ENCODE measurements at regions not wholly inside any gene's neighbourhood (a gene's known extent, or its start where the extent isn't known, plus 50 kb on each side); places are given as distances from the start of the nearest gene placed in this dataset.

GRCh38 chr17:33523577-33523981, 230.5 kb upstream of the ASIC2 start:
- Mint-ChIP-seq H3K4me3 (ENCODE audit: unreplicated experiment) (no peak overlapping the region), H3K27me3 (ENCODE audit: unreplicated experiment) (no peaks in the 10 kb centered on the region), H3K9me3 (ENCODE audit: unreplicated experiment) (peaks cover 7% of the 10 kb centered on the region), H3K4me1 (ENCODE audit: unreplicated experiment) (no peaks in the 10 kb centered on the region), H3K27ac (ENCODE audit: unreplicated experiment) (no peak overlapping the region), H3K36me3 (ENCODE audit: unreplicated experiment) (no peaks in the 10 kb centered on the region)
- no peak for TF ChIP-seq CTCF (IDR thresholded peaks at IDR 0.05)
- no peak for DNase-seq (ENCODE audit: extremely low spot score, unreplicated experiment)

GRCh38 chr17:33525186-33525585, 232.1 kb upstream of the ASIC2 start:
- H3K36me3 Mint-ChIP-seq (ENCODE audit: unreplicated experiment) = no peaks in the 10 kb centered on the region
- no peak for DNase-seq (ENCODE audit: extremely low spot score, unreplicated experiment)
- peaks cover 7% of the 10 kb centered on the region for H3K9me3 Mint-ChIP-seq (ENCODE audit: unreplicated experiment)
- no peak overlapping the region for H3K4me3 Mint-ChIP-seq (ENCODE audit: unreplicated experiment)
- no peak overlapping the region for H3K27ac Mint-ChIP-seq (ENCODE audit: unreplicated experiment)
- TF ChIP-seq CTCF (IDR thresholded peaks at IDR 0.05) = no peak
- H3K27me3 Mint-ChIP-seq (ENCODE audit: unreplicated experiment) = no peaks in the 10 kb centered on the region
- no peaks in the 10 kb centered on the region for H3K4me1 Mint-ChIP-seq (ENCODE audit: unreplicated experiment)

- no peak for DNase-seq (ENCODE audit: extremely low spot score, unreplicated experiment)
- no peak for TF ChIP-seq CTCF (IDR thresholded peaks at IDR 0.05)
- no peaks in the 10 kb centered on the region for H3K4me1 Mint-ChIP-seq (ENCODE audit: unreplicated experiment)
- no peak overlapping the region for H3K4me3 Mint-ChIP-seq (ENCODE audit: unreplicated experiment)
- peaks cover 7% of the 10 kb centered on the region for H3K9me3 Mint-ChIP-seq (ENCODE audit: unreplicated experiment)
- H3K27ac Mint-ChIP-seq (ENCODE audit: unreplicated experiment) = no peak overlapping the region
- H3K27me3 Mint-ChIP-seq (ENCODE audit: unreplicated experiment) = no peaks in the 10 kb centered on the region
- H3K36me3 Mint-ChIP-seq (ENCODE audit: unreplicated experiment) = no peaks in the 10 kb centered on the region
These were observed 233.6 kb upstream of the ASIC2 start for GRCh38 chr17:33526717-33527116.

GRCh38 chr17:33527290-33527689, 234.2 kb upstream of the ASIC2 start:
- no peak for DNase-seq (ENCODE audit: extremely low spot score, unreplicated experiment)
- no peaks in the 10 kb centered on the region for H3K4me1 Mint-ChIP-seq (ENCODE audit: unreplicated experiment)
- no peaks in the 10 kb centered on the region for H3K36me3 Mint-ChIP-seq (ENCODE audit: unreplicated experiment)
- H3K4me3 Mint-ChIP-seq (ENCODE audit: unreplicated experiment) = no peak overlapping the region
- peaks cover 8% of the 10 kb centered on the region for H3K9me3 Mint-ChIP-seq (ENCODE audit: unreplicated experiment)
- no peaks in the 10 kb centered on the region for H3K27me3 Mint-ChIP-seq (ENCODE audit: unreplicated experiment)
- TF ChIP-seq CTCF (IDR thresholded peaks at IDR 0.05) = no peak
- H3K27ac Mint-ChIP-seq (ENCODE audit: unreplicated experiment) = no peak overlapping the region

- Mint-ChIP-seq H3K4me3 (ENCODE audit: unreplicated experiment) (no peak overlapping the region), H3K27me3 (ENCODE audit: unreplicated experiment) (no peaks in the 10 kb centered on the region), H3K9me3 (ENCODE audit: unreplicated experiment) (peaks cover 12% of the 10 kb centered on the region), H3K27ac (ENCODE audit: unreplicated experiment) (no peak overlapping the region), H3K4me1 (ENCODE audit: unreplicated experiment) (no peaks in the 10 kb centered on the region), H3K36me3 (ENCODE audit: unreplicated experiment) (no peaks in the 10 kb centered on the region)
- TF ChIP-seq CTCF (IDR thresholded peaks at IDR 0.05) = no peak
- DNase-seq (ENCODE audit: extremely low spot score, unreplicated experiment) = no peak
These were observed 235.8 kb upstream of the ASIC2 start for GRCh38 chr17:33528846-33529245.

Measured in osteocyte (in vitro differentiated cells).